Transverse colon (tissue), 4 donors: ENCODE measurements at regions not wholly inside any gene's neighbourhood (a gene's known extent, or its start where the extent isn't known, plus 50 kb on each side); places are given as distances from the start of the nearest gene placed in this dataset.

Source experiments
- DNase-seq: peaks from one replicate; pipeline ENCODE4 v3.0.0-alpha.2; 2019
- H3K27ac ChIP-seq, 4 donors: fragments of 200-600 bp; sonication (generic); 2 replicates each; pipeline ENCODE4 v1.5.1; 2016 to 2018; ENCODE audit warnings: inconsistent platforms in 4 of 4
- H3K27me3 ChIP-seq: fragments of 200-600 bp; sonication (generic); 2 replicates; pipeline ENCODE4 v1.5.1; 2017; ENCODE audit warnings: inconsistent platforms
- H3K36me3 ChIP-seq, 4 donors: fragments of 200-600 bp; sonication (generic); 2 replicates each; pipeline ENCODE4 v1.5.1; 2017 to 2019; ENCODE audit warnings: inconsistent platforms in 4 of 4
- H3K4me1 ChIP-seq, 4 donors: fragments of 200-600 bp; sonication (generic); 2 replicates each; pipeline ENCODE4 v1.5.1; 2017 to 2020; ENCODE audit warnings: inconsistent platforms in 4 of 4
- H3K4me3 ChIP-seq, 4 donors: fragments of 200-600 bp; sonication (generic); 1 replicate in 1 of 4; 2 replicates in 3 of 4; pipeline versions ENCODE4 v1.5.1 to v1.6.1; 2017 to 2019; ENCODE audit warnings: inconsistent platforms in 4 of 4
- H3K9me3 ChIP-seq, 2 donors: fragments of 200-600 bp; sonication (generic); 2 replicates each; pipeline ENCODE4 v1.5.1; 2017 to 2019; ENCODE audit warnings: inconsistent platforms in 2 of 2
- EP300 ChIP-seq: sonication (generic); formaldehyde crosslinking; IDR thresholded peaks from one replicate; pipeline ENCODE4 v1.6.1; 2017; ENCODE audit warnings: antibody characterized with exemption, low read depth
- POLR2A ChIP-seq: fragments of 450-650 bp; IDR thresholded peaks from one replicate; pipeline ENCODE4 v1.6.1; 2016; ENCODE audit warnings: antibody characterized with exemption, mild to moderate bottlenecking, moderate library complexity
- POLR2AphosphoS5 ChIP-seq, 3 donors: sonication (generic); formaldehyde crosslinking; IDR thresholded peaks; one replicate each; pipeline ENCODE4 v1.6.1; 2016; ENCODE audit warnings: antibody characterized with exemption in 3 of 3
- WGBS, 2 donors: methylation state at CpG; one replicate each; pipeline ENCODE4 v1.1.5; 2018; ENCODE audit warnings: low coverage in 1 of 2; 5-methylcytosine and 5-hydroxymethylcytosine counted together
- in situ Hi-C, 4 donors: fragments of 200-750 bp; cut with MboI; loops; one replicate each; pipeline versions ENCODE4 v1.15.0 to v1.15.1; 2017; ENCODE audit warnings: low sequenced_read_pairs in 3 of 4, low pct_ligation_motif_present in 1 of 4, low pct_unique_long_range_greater_than_20kb in 1 of 4
- intact Hi-C: fragments of 100-400 bp; cut with DNase I; formaldehyde crosslinking; loops from one replicate; pipeline ENCODE4 v1.15.1; 2023; ENCODE audit warnings: low total_unique reads
- TF ChIP-seq, protein P1 (sequence below), 5 experiments: fragments of 200-600 bp in 3 of 5; fragments of 450-650 bp in 2 of 5; sonication (generic) in 3 of 5; IDR thresholded peaks; 1 replicate in 2 of 5; 2 replicates in 3 of 5; pipeline ENCODE4 v1.5.1; 2016 to 2017; ENCODE audit warnings: antibody characterized with exemption in 5 of 5, inconsistent platforms in 3 of 5, mild to moderate bottlenecking in 2 of 5, moderate library complexity in 1 of 5

DNA sequence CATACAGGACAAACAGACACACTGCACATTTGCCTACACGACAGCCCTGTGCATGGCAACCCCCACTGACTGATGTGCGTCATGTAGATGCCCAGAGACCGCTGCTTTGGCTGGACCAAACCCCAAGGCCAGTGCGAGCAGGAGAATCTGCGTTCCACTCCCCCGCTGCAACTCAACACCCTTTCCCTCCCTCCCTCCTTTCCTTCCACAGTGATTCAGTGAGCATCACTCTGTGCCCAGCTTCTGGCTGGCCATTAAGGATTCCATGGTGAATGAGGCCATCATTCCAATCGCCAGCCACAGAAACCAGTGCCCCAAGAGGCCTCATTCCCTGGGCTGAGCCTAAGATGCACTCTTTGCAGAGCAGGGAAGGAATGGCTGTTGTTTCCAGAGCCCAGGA is 61.6 kb downstream of the GSX1 start:
- DNase-seq, result no peak
- Histone ChIP-seq H3K4me3 (no peak overlapping the region), H3K36me3 (no peaks in the 10 kb centered on the region), H3K4me1 (no peaks in the 10 kb centered on the region), H3K27ac (no peak overlapping the region), H3K9me3 (no peaks in the 10 kb centered on the region), H3K27me3 (peaks cover 81% of the 10 kb centered on the region)
- in situ Hi-C loops, result no loop called here
- 59 to 82% methylated on average over 2 to 7 of the region's 7 CpGs for WGBS, 2 donors
- TF ChIP-seq EP300 (no peak), POLR2A (no peak), POLR2AphosphoS5 (IDR thresholded peaks at IDR 0.05) (no peak)
- TF ChIP-seq, protein P1, sequence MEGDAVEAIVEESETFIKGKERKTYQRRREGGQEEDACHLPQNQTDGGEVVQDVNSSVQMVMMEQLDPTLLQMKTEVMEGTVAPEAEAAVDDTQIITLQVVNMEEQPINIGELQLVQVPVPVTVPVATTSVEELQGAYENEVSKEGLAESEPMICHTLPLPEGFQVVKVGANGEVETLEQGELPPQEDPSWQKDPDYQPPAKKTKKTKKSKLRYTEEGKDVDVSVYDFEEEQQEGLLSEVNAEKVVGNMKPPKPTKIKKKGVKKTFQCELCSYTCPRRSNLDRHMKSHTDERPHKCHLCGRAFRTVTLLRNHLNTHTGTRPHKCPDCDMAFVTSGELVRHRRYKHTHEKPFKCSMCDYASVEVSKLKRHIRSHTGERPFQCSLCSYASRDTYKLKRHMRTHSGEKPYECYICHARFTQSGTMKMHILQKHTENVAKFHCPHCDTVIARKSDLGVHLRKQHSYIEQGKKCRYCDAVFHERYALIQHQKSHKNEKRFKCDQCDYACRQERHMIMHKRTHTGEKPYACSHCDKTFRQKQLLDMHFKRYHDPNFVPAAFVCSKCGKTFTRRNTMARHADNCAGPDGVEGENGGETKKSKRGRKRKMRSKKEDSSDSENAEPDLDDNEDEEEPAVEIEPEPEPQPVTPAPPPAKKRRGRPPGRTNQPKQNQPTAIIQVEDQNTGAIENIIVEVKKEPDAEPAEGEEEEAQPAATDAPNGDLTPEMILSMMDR (IDR thresholded peaks at IDR 0.05), result no peak
- intact Hi-C loops, result no loop called here

DNA sequence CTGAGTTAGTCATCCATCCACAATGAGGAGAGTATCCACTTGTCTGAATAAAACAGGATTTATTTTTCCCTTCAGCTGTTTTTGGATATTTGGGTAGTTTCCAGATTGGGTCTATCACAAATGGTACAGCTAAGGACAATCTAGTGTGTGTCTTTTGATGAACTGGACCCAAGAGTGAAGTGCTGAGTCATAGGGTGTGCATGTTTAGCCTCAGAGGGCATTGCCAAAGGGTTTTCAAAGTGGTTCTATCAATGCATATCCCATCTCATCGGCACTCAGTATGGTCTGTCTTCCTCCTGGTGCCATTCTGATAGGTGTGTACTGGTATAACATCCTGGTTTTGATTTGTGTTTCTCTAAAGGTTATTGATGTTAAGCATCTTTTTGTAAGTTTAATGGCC is 62.3 kb downstream of the GSX1 start:
- Histone ChIP-seq H3K4me3 (no peak overlapping the region), H3K9me3 (no peaks in the 10 kb centered on the region), H3K36me3 (no peaks in the 10 kb centered on the region), H3K27ac (no peak overlapping the region), H3K4me1 (no peaks in the 10 kb centered on the region), H3K27me3 (peaks cover 79% of the 10 kb centered on the region)
- intact Hi-C loops (no loop called here), in situ Hi-C loops (no loop called here)
- no peak for DNase-seq
- 50 to 71% methylated on average over 1 of the region's 1 CpG for WGBS, 2 donors
- TF ChIP-seq, protein P1 (IDR thresholded peaks at IDR 0.05), result no peak

- no peak for DNase-seq
- Histone ChIP-seq H3K27ac (no peak overlapping the region), H3K4me3 (no peak overlapping the region), H3K36me3 (no peaks in the 10 kb centered on the region), H3K27me3 (peaks cover 80% of the 10 kb centered on the region), H3K9me3 (no peaks in the 10 kb centered on the region), H3K4me1 (no peaks in the 10 kb centered on the region)
- 87 to 100% methylated on average over 1 to 5 of the region's 5 CpGs for WGBS, 2 donors
- TF ChIP-seq POLR2A, result no peak
- TF ChIP-seq EP300, result no peak
- TF ChIP-seq POLR2AphosphoS5 (IDR thresholded peaks at IDR 0.05), result no peak
- TF ChIP-seq, protein P1 (IDR thresholded peaks at IDR 0.05), result no peak
- intact Hi-C loops (no loop called here), in situ Hi-C loops (no loop called here)
Observed at GRCh38 chr13:27855381-27855780, 63.1 kb downstream of the GSX1 start.

- Histone ChIP-seq H3K27ac (no peak overlapping the region), H3K4me1 (no peaks in the 10 kb centered on the region), H3K36me3 (no peaks in the 10 kb centered on the region), H3K27me3 (peaks cover 79% of the 10 kb centered on the region), H3K4me3 (no peak overlapping the region), H3K9me3 (no peaks in the 10 kb centered on the region)
- TF ChIP-seq POLR2A (no peak), EP300 (no peak), POLR2AphosphoS5 (IDR thresholded peaks at IDR 0.05) (no peak)
- TF ChIP-seq, protein P1 (IDR thresholded peaks at IDR 0.05), result no peak
- intact Hi-C loops, result no loop called here
- DNase-seq, result no peak
- WGBS, 2 donors, result 37 to 58% methylated on average over 2 to 10 of the region's 10 CpGs
- in situ Hi-C loops, result no loop called here
Observed at GRCh38 chr13:27857282-27857681, 62.5 kb upstream of the PDX1 start.
